GM21515 (cell line): ENCODE measurements at regions not wholly inside any gene's neighbourhood (a gene's known extent, or its start where the extent isn't known, plus 50 kb on each side); places are given as distances from the start of the nearest gene placed in this dataset.

Source experiments
- ATAC-seq: cut with Tn5 transposase; IDR thresholded peaks from one replicate; pipeline ENCODE4 v1.9.1; 2021; ENCODE audit not compliant: unreplicated experiment

DNA sequence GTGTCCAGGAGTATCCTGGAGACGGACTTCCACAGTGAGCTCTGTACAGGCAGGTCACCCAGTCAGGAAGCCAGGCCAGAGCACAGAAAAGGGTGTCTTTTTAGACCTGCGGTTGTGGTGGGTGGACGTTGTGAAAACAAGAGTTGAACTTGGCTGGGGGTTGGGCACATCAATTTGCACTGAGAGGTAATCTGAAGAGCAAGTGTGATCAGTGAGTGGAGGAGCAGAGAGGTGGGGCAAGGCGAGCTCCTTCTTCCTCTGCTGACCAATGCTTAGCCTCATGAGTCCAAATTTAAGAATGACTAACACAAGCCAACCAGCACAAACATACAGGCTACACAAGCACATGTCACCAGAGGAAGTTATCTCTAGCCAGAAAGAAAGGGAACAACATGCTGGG is 310.8 kb downstream of the TCERG1L start:
- ATAC-seq = no peak

DNA sequence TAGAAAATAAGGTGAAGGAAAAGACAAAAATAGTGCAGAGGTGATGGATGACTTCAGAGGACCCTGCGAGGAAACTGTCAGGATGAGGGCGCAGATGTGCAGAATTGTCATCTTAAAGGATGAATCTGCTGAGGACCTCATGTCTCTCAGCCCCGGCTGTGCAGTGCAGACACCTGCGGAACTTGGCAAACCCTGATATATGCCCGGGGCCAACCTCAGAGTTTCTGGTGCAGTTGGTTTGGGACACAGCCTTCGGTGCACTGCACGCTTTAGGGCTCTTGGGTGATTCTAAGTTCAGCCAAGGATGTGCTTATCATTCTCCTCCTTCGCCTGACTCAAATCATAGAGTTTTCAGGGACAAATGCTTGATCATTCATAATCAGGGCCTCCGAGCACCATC is 310.1 kb downstream of the TCERG1L start:
- no peak for ATAC-seq

DNA sequence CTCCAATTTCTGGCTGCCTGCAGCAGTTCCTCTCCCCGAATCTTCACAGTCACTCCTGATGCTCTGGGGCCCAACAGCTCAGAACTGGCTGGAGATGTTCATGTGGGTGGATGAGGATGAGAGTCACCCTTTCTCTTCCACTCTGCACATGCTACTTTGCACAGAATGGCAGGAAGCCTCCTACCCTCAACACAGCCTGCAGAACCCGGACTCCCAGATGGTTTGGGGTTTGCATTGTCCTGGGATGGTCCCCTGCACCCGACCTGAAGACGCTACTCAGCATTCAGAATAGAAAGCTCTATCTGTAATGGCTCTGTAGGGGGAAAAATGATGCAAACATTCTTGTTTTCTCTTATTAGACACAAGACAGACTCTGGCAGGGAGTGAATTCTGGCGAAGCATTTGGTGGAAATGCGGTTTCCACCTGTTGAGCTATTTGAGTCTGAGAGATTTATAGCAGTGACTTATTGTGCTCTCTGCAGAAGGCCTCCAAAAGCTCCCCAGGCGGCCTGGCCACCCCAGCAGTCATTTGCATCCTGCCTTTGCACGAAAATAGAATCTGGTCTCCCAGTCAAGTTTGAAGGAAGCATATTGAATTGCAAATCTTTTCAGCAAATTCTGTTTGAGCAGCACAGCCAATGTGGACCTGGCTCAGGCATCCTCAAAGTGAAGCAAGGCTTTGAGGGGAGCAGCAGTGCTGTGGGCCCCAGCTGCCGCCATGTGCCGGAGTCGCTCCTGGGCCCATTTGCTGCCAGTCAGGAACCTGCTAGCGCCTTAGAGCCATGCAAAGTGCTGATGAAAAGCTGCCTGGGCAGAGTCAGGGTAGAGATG is 309.3 kb downstream of the TCERG1L start:
- no peak for ATAC-seq

DNA sequence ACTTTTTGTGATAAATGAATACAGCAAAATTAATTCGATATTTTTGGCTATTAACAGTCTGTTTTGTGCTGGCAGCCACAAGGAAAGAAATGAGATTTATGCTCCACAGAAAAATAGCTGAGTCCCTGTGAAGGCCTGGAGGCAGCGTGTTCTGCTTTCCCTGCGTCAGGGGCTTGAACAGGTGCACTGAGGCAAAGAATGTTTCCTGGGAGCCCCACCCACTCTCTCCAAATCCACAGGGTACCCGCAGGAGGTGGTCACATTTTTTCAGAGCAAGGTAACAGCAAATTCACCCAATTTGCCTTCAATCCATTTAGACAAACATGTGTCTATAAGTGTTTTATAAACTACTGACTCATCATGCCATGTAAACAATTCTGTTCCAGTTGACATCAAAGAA is 308.1 kb downstream of the TCERG1L start:
- ATAC-seq = no peak

DNA sequence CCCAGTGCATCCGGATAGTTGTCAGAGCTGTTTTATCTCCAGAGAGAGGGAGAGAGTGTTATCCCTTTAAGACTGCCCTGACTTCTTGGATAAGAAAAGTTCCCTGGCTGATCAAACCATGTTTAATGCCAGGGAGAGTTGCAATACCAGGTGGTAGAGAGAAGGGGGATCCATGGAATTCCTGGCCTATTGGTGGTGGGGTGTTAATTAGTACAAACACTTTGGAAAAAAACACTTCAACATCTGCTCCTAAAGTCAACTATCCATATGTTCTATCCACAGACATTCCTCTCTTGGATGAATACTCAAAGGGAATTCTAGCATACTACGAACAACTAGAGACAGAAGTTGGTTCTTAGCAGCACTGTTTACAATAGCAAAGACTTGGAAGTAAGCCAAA is 307.2 kb downstream of the TCERG1L start:
- ATAC-seq = no peak

DNA sequence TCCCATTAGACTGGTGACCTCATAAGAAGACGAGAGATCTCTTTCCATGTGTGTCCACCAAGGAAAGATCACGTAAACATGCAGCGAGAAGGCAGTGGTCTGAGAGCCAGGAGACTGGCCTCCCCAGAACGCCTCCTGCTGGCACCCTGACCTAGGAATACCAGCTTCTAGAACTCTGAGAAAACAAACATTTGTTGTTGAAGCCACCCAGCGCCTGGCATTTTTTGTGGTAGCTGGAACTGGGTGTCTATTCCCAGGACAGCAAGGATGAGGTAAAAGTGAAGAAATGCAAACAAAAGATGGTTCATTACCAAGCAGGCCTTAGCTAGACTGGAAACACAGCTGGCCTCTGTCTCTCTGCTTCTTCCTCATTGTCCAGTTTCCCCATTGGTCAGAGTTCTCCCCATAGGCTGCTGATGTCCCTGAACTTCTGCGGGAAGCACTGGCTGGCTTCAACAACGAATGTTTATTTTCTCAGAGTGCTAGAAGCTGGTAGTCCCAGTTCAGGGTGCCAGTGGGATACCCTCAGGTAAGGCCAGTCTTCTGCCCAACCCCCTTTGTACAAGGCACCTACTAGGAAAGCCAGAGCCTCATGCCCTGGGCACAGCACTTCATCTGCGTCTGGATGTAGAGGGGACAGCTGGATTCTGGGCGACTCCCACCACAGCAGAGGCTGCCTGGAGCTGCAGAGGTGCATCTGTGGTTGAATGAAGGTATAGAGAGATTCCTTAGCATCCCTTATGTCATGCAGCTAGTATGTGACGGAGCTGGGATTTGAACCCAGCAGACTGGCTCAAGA is 304.9 kb downstream of the TCERG1L start:
- ATAC-seq = no peak

DNA sequence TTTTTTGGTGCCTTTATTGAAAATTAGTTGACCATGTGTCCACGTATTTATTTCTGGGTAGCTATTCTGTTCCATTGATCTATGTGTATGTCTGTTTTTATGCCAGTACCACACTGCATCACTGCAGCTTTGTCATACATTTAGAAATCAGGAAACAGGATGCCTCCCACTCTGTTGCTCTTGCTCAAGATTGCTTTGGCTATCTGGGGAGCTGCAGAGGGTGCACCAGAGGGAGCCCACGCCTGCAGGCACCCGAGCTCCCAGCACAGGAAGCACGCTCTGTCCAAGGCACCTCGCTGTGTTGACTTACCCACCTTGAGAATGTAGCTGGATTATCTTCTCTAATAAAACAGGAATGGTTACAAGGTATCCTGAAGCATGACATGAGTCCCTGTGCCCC is 301.7 kb downstream of the TCERG1L start:
- ATAC-seq = no peak

DNA sequence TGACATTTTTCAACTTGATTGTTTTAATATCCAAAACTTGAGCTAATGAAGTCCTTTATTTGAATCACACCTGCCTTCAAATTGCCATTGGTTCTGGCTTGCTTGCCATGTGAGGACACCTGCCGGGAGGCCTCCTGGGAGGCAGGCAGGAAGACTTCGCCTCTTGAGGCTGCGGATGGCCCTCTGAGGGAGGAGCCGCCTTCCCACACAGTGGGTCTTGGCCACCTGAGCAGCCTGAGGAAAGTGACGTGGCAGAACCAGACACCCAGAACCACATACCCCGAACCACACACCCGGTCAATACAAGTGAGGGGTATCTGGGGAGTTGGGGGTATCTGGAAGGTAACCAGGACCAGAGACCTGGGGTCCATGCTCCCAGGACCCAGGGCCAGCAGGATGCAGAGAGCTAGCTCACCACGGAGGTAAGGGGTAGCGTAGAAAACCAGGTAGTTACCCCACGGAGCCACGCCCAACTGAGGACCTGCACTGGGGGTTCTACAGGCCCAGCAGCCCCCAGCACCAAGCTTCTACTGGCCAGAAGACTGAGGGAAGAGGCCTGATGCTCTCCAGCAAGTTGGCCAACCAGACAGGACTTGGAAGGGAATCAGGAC is 300.5 kb downstream of the TCERG1L start:
- ATAC-seq = no peak

DNA sequence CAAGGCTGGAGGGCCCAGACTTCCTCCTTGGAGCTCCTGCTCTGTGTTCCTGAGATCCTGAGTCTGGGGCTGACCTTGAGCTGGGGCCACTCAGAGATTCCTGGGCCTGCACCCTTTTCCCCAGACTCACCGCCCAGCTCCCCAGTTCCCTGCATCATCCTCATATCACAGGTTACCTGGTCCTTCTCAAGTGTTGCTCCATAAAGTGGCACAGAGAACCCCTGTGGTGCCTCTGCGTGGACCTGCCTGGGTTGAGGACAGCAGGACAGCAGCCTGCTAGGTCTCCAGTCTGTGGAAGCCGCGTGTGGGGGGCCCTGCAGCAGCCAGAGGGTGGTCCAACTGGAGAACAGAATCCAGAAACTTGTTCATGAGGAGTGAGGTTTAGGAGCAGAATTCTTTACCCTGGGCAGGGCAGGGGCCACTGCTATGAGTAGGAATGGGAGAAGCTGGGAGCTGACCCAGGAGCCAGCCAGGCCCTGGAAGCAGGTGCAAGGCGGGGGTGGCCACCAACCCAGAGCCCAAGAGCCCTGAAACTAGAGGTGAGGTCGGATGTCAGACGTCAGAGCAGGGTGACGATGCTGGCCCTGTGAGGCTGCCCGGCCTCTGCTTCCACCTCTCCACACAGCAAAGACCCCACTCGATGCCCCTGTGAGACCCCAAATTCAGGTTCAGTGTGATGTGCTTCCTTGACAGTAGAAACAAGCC is 299.4 kb downstream of the TCERG1L start:
- no peak for ATAC-seq

DNA sequence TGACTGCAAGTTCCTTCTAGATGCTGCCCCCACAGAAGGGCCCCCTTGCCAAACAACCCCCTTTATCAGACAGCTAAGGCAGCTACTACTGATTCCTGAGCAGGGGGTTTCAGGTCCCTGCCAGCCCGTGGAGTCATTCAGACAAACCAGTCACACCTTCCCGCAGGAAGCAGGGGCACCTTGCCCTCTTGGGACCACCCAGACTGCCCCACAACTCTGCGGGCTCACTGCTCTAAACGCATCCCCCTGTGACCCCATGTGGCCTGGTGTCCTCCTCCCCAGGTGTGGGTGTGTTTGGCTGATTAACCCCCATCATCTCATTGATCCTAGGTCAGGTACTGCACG is 298.9 kb downstream of the TCERG1L start:
- no peak for ATAC-seq

DNA sequence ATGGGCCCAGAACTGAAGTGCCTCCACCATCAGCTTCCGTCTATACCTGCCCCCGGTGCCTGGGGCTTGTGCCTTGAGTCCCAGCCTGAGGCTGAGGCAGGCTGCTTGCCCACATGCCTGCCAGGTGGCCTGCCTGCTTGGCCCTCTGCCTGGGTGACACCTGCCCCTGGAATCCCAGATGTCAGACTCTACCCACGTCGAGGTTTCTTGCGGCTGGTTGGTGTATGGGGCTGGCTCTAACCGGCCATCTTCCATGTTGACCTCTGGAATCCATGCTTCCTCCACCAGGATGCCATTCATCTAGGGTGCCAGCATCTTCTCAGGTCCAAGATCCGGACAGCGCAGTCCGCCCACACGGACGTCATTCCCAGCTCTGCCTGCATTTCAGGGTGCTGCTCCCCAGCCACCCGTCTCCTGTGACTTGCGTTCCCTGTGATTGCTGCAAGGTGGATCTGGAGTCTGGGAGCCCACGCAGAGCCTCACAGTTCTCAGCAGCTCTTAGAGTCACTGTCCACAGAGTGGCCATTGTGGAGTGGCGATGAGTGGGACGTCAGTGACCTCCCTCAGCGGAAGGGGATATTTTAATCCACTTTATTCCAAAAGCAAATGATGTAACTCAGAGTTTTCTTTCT is 298.1 kb downstream of the TCERG1L start:
- ATAC-seq = no peak

DNA sequence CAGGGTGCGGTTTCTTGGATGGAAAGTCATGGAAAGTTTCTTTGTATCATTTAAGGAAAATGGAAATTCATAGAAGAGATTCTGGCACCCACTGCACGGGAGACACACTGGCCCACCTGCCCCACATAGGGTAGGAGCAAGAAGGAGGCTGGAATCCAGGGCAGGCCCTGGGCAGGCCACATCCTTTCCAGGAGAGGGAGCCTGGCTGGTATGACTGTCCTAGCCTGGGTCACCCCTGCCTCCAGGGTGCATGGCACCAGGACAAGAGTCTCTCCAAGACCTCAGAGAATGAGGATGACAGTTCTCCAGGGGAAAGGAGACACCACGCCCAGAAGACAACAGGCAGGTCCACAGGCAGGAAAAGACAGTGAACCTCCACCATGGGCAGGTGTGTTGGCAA is 297.2 kb downstream of the TCERG1L start:
- no peak for ATAC-seq

DNA sequence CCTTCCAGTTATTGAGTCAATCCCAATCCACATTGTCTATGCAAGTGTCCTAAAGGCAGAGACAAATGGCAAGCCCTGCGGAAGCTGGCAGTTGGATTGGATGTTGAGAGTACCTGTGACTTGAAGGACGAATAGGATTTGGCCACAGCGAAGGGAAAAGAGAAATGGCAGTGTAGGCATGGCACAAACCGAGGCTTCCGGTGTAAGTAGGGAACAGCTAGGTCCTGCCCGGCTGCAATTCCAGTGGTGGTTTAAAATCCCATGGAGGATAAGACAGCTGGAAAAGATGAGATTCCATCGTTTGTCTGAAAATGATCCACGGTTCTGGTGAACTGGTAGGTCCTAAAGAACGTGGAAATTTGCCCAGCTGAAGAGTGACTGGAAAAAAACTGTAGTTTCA is 296.2 kb downstream of the TCERG1L start:
- ATAC-seq = no peak

DNA sequence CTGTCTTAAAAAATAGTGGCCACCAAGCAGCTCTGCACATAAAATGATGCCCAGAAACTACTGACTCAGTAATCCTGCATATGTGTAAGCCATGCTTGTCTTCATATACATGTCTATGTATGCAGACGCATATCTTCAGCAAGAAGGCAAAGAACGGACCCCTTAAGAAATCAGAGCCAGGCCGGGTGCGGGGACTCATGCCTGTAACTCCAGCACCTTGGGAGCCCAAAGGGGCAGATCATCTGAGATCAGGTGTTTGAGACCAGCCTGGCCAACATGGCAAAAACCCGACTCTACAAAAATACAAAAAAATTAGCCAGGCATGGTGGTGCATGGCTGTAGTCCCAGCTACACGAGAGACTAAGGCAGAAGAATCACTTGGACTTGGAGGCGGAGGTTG is 295.0 kb downstream of the TCERG1L start:
- ATAC-seq = no peak

DNA sequence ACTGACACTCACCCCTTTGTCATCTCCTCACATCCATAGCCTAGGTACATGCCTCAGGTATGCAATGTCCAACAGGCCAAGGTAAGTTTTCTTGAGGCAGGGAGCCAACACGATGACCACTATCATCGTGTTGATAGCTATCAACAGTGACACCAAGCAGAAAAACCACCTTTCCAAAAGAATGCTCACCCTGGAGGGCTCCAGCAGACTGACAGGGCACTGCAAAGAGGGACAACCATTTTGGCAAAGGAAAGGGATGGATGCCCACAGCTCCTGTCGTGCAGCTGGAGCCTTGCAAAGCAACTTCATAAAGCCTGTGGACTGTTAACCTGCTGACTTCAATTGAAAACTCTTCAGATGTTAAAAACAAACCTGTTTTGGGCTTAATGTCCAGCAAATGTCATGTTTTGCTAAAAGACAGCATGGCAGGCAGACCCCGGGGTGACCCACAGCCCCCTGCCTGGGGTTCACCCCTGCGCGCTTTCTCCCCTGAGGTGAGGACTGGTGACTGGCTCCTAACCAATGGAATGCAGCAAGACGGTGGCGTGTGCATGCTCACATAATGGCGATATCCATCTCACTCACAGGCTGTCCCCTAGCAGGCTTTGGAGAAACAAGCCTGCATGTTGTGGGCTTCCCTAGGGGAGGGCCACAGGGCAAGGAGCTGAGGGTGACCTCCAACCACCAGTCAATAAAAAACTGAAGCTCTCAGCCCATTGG is 293.8 kb downstream of the TCERG1L start:
- no peak for ATAC-seq

DNA sequence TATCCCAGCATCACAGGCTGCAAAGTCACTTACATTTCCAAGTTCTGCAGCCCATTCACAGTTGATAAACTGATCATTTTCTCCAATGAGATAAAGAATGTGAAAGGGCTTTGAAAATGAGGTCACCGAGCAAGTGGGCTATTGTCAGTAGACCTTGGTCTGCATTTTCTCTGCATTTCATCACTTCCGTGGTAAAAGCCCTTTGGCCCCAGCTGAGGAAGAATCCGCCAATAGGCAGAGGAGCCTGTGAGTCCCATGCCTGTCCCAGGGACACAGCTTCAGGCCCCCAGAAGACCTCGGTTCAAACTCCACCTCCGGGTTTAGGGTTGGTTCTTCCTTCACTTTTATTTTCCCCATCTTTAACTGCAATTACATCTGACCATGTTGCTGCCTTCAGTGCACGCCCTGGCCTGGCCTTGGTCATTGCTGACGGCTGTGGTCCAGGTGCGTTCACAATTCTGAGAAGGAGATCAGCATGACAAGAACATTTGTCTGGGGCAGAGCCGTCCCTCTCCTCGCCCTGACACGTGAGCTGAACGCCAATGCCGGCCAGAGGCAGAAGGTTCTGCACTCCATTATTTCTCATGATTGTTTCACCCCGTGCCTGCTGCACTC is 292.5 kb downstream of the TCERG1L start:
- ATAC-seq = no peak

DNA sequence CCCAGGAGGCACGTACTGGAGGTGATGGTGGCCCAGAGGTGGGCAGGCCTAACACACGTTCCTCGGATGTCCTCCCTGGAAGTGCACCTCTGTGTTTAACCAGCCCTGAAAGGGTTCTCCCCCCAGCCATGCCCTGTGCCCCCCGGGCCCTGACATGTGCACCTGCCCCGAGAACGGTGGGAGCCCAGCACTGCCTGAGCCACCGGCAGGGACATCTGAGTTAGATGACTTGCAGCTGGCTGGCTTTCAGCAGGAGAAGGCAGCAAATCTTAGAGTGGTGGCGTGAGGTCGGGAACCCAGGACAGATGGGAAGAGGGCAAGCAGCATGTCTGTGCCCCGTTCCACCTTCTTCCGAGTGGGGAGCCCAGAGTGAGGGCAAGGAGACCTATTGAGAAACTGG is 291.8 kb downstream of the TCERG1L start:
- ATAC-seq = no peak

DNA sequence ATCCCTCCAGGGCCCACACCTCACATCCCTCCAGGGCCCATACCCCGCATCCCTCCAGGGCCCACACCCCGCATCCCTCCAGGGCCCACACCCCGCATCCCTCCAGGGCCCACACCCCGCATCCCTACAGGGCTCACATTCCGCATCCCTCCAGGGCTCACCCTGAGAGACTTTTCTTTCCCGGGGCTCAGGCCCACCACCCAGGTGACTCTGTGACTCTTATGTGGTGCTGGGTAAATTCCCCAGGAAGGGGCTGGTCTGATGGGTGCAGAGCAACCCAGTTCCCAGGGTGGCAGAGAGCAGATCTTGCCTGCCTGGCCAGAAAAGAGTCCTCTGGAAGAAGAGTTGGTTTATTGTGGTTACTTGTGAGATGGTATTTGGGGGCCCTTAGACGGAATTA is 290.7 kb downstream of the TCERG1L start:
- no peak for ATAC-seq

DNA sequence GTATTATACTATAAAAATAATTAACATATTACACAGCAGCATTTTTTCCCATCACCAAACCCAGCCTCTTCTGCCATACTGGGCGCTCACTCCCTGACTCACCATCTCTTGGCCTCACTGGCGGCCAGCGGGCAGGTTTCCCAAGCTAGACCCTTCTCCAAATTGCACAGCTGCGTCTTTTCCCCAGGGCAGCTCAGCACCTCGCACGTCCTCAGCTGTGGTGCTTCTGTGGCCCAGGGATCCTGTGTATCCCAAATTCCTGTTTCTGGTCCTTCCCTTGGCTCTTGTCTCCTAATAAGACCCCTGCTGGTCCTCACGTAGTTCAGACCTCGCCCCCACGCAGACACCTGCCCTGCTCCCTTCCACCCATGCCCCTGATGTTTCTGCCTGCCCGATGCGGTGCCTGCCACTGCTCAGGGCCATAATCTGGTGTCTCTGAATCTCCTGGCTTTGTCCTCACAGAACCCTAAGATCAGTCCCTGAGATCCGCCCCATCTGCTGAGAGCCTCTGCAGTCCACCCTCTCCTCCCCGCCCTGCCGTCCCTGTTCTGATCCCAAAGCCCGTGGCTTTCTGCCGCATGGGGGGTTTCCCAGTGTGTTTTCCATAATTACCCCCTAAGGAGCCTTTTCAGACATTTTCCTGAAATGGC is 290.1 kb downstream of the TCERG1L start:
- ATAC-seq = no peak
